HG02678 (cell line): ENCODE measurements at regions not wholly inside any gene's neighbourhood (a gene's known extent, or its start where the extent isn't known, plus 50 kb on each side); places are given as distances from the start of the nearest gene placed in this dataset.
"Not testable (repeated sequence)": the region's sequence is repeated elsewhere in the genome, so short reads cannot be mapped to it uniquely, and the experiment has no call there.

Source experiments
- ATAC-seq: cut with Tn5 transposase; IDR thresholded peaks from one replicate; pipeline ENCODE4 v1.9.1; 2021; ENCODE audit warnings: mild to moderate bottlenecking, moderate library complexity; ENCODE audit not compliant: unreplicated experiment

GRCh38 chr16:10272250-10272854 is 90.1 kb upstream of the GRIN2A start:
- ATAC-seq = not testable (repeated sequence)

- peak; percentile 90 for ATAC-seq
These were observed 93.2 kb upstream of the GRIN2A start for GRCh38 chr16:10275214-10275996.

- ATAC-seq = no peak
These were observed 95.4 kb upstream of the GRIN2A start for GRCh38 chr16:10277597-10277996.

GRCh38 chr16:10280262-10281170 is 98.3 kb upstream of the GRIN2A start:
- no peak for ATAC-seq

GRCh38 chr16:10282367-10282766 is 100.1 kb upstream of the GRIN2A start:
- no peak for ATAC-seq

GRCh38 chr16:10283246-10283645 is 101.0 kb upstream of the GRIN2A start:
- not testable (repeated sequence) for ATAC-seq

- ATAC-seq = not testable (repeated sequence)
These were observed 95.3 kb upstream of the ATF7IP2 start for GRCh38 chr16:10290467-10291105.

- ATAC-seq = not testable (repeated sequence)
These were observed 93.7 kb upstream of the ATF7IP2 start for GRCh38 chr16:10292197-10292596.

- ATAC-seq = not testable (repeated sequence)
These were observed 92.9 kb upstream of the ATF7IP2 start for GRCh38 chr16:10292976-10293375.

GRCh38 chr16:10294153-10294552 is 91.7 kb upstream of the ATF7IP2 start:
- ATAC-seq = not testable (repeated sequence)

- ATAC-seq = peak; percentile 25
These were observed 88.9 kb upstream of the ATF7IP2 start for GRCh38 chr16:10296956-10297340.

GRCh38 chr16:10297341-10298006 is 88.4 kb upstream of the ATF7IP2 start:
- peak; percentile 96 for ATAC-seq

- no peak for ATAC-seq
These were observed 85.0 kb upstream of the ATF7IP2 start for GRCh38 chr16:10300905-10301304.

- ATAC-seq = not testable (repeated sequence)
These were observed 84.3 kb upstream of the ATF7IP2 start for GRCh38 chr16:10301547-10301946.

- no peak for ATAC-seq
These were observed 79.9 kb upstream of the ATF7IP2 start for GRCh38 chr16:10305912-10306311.

- no peak for ATAC-seq
These were observed 77.3 kb upstream of the ATF7IP2 start for GRCh38 chr16:10308305-10309193.

GRCh38 chr16:10309271-10309932 is 76.5 kb upstream of the ATF7IP2 start:
- ATAC-seq = no peak

- no peak for ATAC-seq
These were observed 73.9 kb upstream of the ATF7IP2 start for GRCh38 chr16:10312008-10312407.
